Ascending aorta (tissue), 2 donors: ENCODE measurements at regions not wholly inside any gene's neighbourhood (a gene's known extent, or its start where the extent isn't known, plus 50 kb on each side); places are given as distances from the start of the nearest gene placed in this dataset.

Source experiments
- DNase-seq, 2 donors: peaks; one replicate each; pipeline ENCODE4 v3.0.0-alpha.2; 2019; ENCODE audit warnings: low spot score in 2 of 2
- H3K27ac ChIP-seq, 2 donors: fragments of 200-600 bp; sonication (generic); one replicate each; pipeline ENCODE4 v1.5.1; 2016 to 2017; ENCODE audit warnings: mild to moderate bottlenecking in 1 of 2
- H3K27me3 ChIP-seq: fragments of 200-600 bp; sonication (generic); one replicate; pipeline ENCODE4 v1.5.1; 2017
- H3K36me3 ChIP-seq, 2 donors: fragments of 200-600 bp; sonication (generic); one replicate each; pipeline ENCODE4 v1.5.1; 2016
- H3K4me1 ChIP-seq, 2 donors: fragments of 200-600 bp; sonication (generic); one replicate each; pipeline ENCODE4 v1.5.1; 2016 to 2017; ENCODE audit warnings: mild to moderate bottlenecking in 1 of 2
- H3K4me3 ChIP-seq, 2 donors: fragments of 200-600 bp; sonication (generic); one replicate each; pipeline ENCODE4 v1.5.1; 2016 to 2017; ENCODE audit warnings: mild to moderate bottlenecking in 1 of 2
- H3K9me3 ChIP-seq, 2 donors: fragments of 200-600 bp; sonication (generic); one replicate each; pipeline ENCODE4 v1.5.1; 2016
- intact Hi-C: fragments of 100-400 bp; cut with DNase I; formaldehyde crosslinking; loops from one replicate; pipeline ENCODE4 v1.15.1; 2023
- TF ChIP-seq, protein P1 (sequence below), 3 experiments: fragments of 200-600 bp in 2 of 3; fragments of 450-650 bp in 1 of 3; sonication (generic) in 2 of 3; IDR thresholded peaks; one replicate each; pipeline ENCODE4 v1.5.1; 2016 to 2019; ENCODE audit warnings: antibody characterized with exemption in 3 of 3, mild to moderate bottlenecking in 1 of 3, moderate library complexity in 1 of 3

DNA sequence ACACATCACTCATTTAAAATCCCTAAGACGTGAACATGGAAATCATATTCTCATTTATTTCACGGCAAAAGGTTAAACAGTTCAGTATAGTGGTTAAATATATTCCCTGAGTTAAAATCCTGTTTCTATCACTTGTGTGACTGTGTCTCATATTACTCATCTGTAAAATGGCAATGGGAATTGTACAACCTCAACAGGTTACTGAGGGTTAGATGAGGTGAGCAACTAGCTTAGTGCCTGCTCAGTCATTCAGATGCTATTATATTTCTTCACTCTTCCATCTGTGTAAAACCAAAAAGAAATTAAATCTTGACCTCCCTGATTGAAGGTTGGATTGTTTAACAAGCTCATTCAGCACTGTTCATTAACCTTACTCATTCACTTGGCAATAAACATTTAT lies 212.4 kb upstream of the STK17B start:
- no peak overlapping the region for H3K4me3 ChIP-seq
- H3K27me3 ChIP-seq = no peaks in the 10 kb centered on the region
- H3K9me3 ChIP-seq = no peaks in the 10 kb centered on the region
- no peaks in the 10 kb centered on the region for H3K36me3 ChIP-seq
- no peak overlapping the region for H3K27ac ChIP-seq
- TF ChIP-seq, protein P1, sequence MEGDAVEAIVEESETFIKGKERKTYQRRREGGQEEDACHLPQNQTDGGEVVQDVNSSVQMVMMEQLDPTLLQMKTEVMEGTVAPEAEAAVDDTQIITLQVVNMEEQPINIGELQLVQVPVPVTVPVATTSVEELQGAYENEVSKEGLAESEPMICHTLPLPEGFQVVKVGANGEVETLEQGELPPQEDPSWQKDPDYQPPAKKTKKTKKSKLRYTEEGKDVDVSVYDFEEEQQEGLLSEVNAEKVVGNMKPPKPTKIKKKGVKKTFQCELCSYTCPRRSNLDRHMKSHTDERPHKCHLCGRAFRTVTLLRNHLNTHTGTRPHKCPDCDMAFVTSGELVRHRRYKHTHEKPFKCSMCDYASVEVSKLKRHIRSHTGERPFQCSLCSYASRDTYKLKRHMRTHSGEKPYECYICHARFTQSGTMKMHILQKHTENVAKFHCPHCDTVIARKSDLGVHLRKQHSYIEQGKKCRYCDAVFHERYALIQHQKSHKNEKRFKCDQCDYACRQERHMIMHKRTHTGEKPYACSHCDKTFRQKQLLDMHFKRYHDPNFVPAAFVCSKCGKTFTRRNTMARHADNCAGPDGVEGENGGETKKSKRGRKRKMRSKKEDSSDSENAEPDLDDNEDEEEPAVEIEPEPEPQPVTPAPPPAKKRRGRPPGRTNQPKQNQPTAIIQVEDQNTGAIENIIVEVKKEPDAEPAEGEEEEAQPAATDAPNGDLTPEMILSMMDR (IDR thresholded peaks at IDR 0.05) = no peak
- intact Hi-C loops = no loop called here
- DNase-seq = no peak
- no peaks in the 10 kb centered on the region for H3K4me1 ChIP-seq

- Histone ChIP-seq H3K4me3 (no peak overlapping the region), H3K27ac (no peak overlapping the region), H3K27me3 (no peaks in the 10 kb centered on the region), H3K36me3 (no peaks in the 10 kb centered on the region), H3K9me3 (no peaks in the 10 kb centered on the region), H3K4me1 (no peaks in the 10 kb centered on the region)
- intact Hi-C loops = no loop called here
- DNase-seq = no peak
- TF ChIP-seq, protein P1 (IDR thresholded peaks at IDR 0.05) = no peak
Measured at GRCh38 chr2:196384729-196385128, 213.4 kb upstream of the STK17B start.

- Histone ChIP-seq H3K27ac (no peak overlapping the region), H3K4me3 (no peak overlapping the region), H3K27me3 (no peaks in the 10 kb centered on the region), H3K36me3 (no peaks in the 10 kb centered on the region), H3K9me3 (no peaks in the 10 kb centered on the region), H3K4me1 (no peaks in the 10 kb centered on the region)
- no peak for DNase-seq
- intact Hi-C loops = no loop called here
- TF ChIP-seq, protein P1 (IDR thresholded peaks at IDR 0.05) = no peak
Measured at GRCh38 chr2:196389670-196390069, 218.3 kb upstream of the STK17B start.

- no peaks in the 10 kb centered on the region for H3K9me3 ChIP-seq
- DNase-seq = no peak
- intact Hi-C loops = no loop called here
- TF ChIP-seq, protein P1 (IDR thresholded peaks at IDR 0.05) = no peak
- H3K4me3 ChIP-seq = no peak overlapping the region
- H3K27ac ChIP-seq = no peak overlapping the region
- H3K36me3 ChIP-seq = no peaks in the 10 kb centered on the region
- H3K27me3 ChIP-seq = no peaks in the 10 kb centered on the region
- H3K4me1 ChIP-seq = no peaks in the 10 kb centered on the region
Measured at GRCh38 chr2:196390243-196391148, 219.1 kb upstream of the STK17B start.

GRCh38 chr2:196391149-196391479 lies 219.7 kb upstream of the STK17B start:
- Histone ChIP-seq H3K27ac (no peak overlapping the region), H3K9me3 (no peaks in the 10 kb centered on the region), H3K27me3 (no peaks in the 10 kb centered on the region), H3K36me3 (no peaks in the 10 kb centered on the region), H3K4me3 (no peak overlapping the region), H3K4me1 (no peaks in the 10 kb centered on the region)
- no peak for DNase-seq
- intact Hi-C loops = no loop called here
- TF ChIP-seq, protein P1 (IDR thresholded peaks at IDR 0.05) = no peak
